GM23338 (cell line): ENCODE measurements at regions not wholly inside any gene's neighbourhood (a gene's known extent, or its start where the extent isn't known, plus 50 kb on each side); places are given as distances from the start of the nearest gene placed in this dataset.

ENCODE experiments used
- ATAC-seq: fragments of 200-7000 bp; cut with Tn5 transposase; 3 replicates; pipeline ENCODE4 v1.9.1; 2020
- DNase-seq: peaks from one replicate; pipeline ENCODE4 v3.0.0-alpha.2; 2015; ENCODE audit warnings: low spot score
- H2AFZ ChIP-seq: fragments of 200-600 bp; sonication (generic); 2 replicates; pipeline ENCODE4 v1.8.0; 2016; ENCODE audit warnings: antibody characterized with exemption, mild to moderate bottlenecking, moderate library complexity
- H3F3A ChIP-seq: fragments of 200-600 bp; sonication (generic); replicated peaks from 2 replicates; pipeline ENCODE4 v1.8.0; 2017; ENCODE audit warnings: antibody characterized with exemption, mixed run types, low read depth
- H3K27ac ChIP-seq: fragments of 200-600 bp; sonication (generic); 2 replicates; pipeline ENCODE4 v1.6.1; 2016; ENCODE audit warnings: low read depth
- H3K27me3 ChIP-seq: fragments of 200-600 bp; sonication (generic); 2 replicates; pipeline ENCODE4 v1.8.0; 2016; ENCODE audit warnings: mild to moderate bottlenecking, mixed run types, moderate library complexity; ENCODE audit not compliant: insufficient read depth
- H3K36me3 ChIP-seq: fragments of 200-600 bp; sonication (generic); 2 replicates; pipeline ENCODE4 v1.8.0; 2016; ENCODE audit warnings: mild to moderate bottlenecking; ENCODE audit not compliant: insufficient read depth
- H3K4me1 ChIP-seq: fragments of 200-600 bp; sonication (generic); 2 replicates; pipeline ENCODE4 v1.8.0; 2016; ENCODE audit warnings: mild to moderate bottlenecking, moderate library complexity; ENCODE audit not compliant: insufficient read depth
- H3K4me2 ChIP-seq: fragments of 200-600 bp; sonication (generic); 2 replicates; pipeline ENCODE4 v1.7.1; 2017; ENCODE audit warnings: mixed run types
- H3K4me3 ChIP-seq: fragments of 200-600 bp; sonication (generic); 2 replicates; pipeline ENCODE4 v1.6.1; 2016; ENCODE audit warnings: mixed run types
- H3K79me2 ChIP-seq: fragments of 200-600 bp; sonication (generic); replicated peaks from 2 replicates; pipeline ENCODE4 v1.8.0; 2017; ENCODE audit warnings: mild to moderate bottlenecking; ENCODE audit not compliant: insufficient read depth
- H3K9me2 ChIP-seq: fragments of 200-600 bp; sonication (generic); 2 replicates; pipeline ENCODE4 v1.8.0; 2017; ENCODE audit not compliant: insufficient read depth
- H4K20me1 ChIP-seq: fragments of 200-600 bp; sonication (generic); replicated peaks from 2 replicates; pipeline ENCODE4 v1.8.0; 2017; ENCODE audit warnings: mild to moderate bottlenecking; ENCODE audit not compliant: insufficient read depth
- H3K27ac Mint-ChIP-seq: 2 replicates; pipeline ENCODE4 v1.8.0; 2020; ENCODE audit warnings: inconsistent platforms, mild to moderate bottlenecking, moderate library complexity, mixed read lengths
- H3K27me3 Mint-ChIP-seq: 3 replicates; pipeline ENCODE4 v1.8.0; 2022; ENCODE audit warnings: low read depth, mild to moderate bottlenecking, moderate library complexity, mixed read lengths, inconsistent platforms; ENCODE audit not compliant: insufficient read depth, poor library complexity
- H3K36me3 Mint-ChIP-seq: 3 replicates; pipeline ENCODE4 v1.8.0; 2021; ENCODE audit warnings: low read depth, mild to moderate bottlenecking, inconsistent platforms, moderate library complexity, mixed read lengths
- H3K4me1 Mint-ChIP-seq: 3 replicates; pipeline ENCODE4 v1.8.0; 2020; ENCODE audit warnings: mild to moderate bottlenecking, inconsistent platforms, mixed read lengths
- H3K4me3 Mint-ChIP-seq: 3 replicates; pipeline ENCODE4 v1.8.0; 2021; ENCODE audit warnings: moderate library complexity, mild to moderate bottlenecking, inconsistent platforms, mixed read lengths
- H3K9me3 Mint-ChIP-seq: 3 replicates; pipeline ENCODE4 v1.8.0; 2020; ENCODE audit warnings: moderate library complexity, mild to moderate bottlenecking, inconsistent platforms, mixed read lengths
- CREB1 ChIP-seq: fragments of 250-450 bp; sonication (Bioruptor Pico); IDR thresholded peaks from 2 replicates; pipeline ENCODE4 v1.5.0; 2020; ENCODE audit warnings: low read depth, mild to moderate bottlenecking, moderate library complexity
- CTCF ChIP-seq, 2 experiments: fragments of 200-600 bp in 1 of 2; sonication (generic) in 1 of 2; conservative IDR thresholded peaks; 2 replicates each; pipeline versions ENCODE4 v1.5.1 to v1.6.1; 2016 to 2017; ENCODE audit warnings: antibody characterized with exemption in 2 of 2, low read depth in 2 of 2, mild to moderate bottlenecking in 2 of 2, moderate library complexity in 1 of 2
- ETS1 ChIP-seq: IDR thresholded peaks from 2 replicates; pipeline ENCODE4 v1.6.1; 2016; ENCODE audit warnings: antibody characterized with exemption
- EZH2 ChIP-seq: fragments of 200-600 bp; sonication (generic); IDR thresholded peaks from one replicate; pipeline ENCODE4 v1.8.0; 2017; ENCODE audit warnings: antibody characterized with exemption, mild to moderate bottlenecking, low read depth; ENCODE audit not compliant: unreplicated experiment
- EZH2phosphoT487 ChIP-seq: fragments of 200-600 bp; sonication (generic); IDR thresholded peaks from one replicate; pipeline ENCODE4 v1.8.1; 2018; ENCODE audit warnings: antibody characterized with exemption; ENCODE audit not compliant: unreplicated experiment
- JUNB ChIP-seq: IDR thresholded peaks from one replicate; pipeline ENCODE4 v1.6.1; 2016; ENCODE audit warnings: antibody characterized with exemption; ENCODE audit not compliant: unreplicated experiment
- NANOG ChIP-seq: IDR thresholded peaks from 2 replicates; pipeline ENCODE4 v1.6.1; 2016; ENCODE audit warnings: antibody characterized with exemption, borderline replicate concordance
- POLR2AphosphoS5 ChIP-seq: IDR thresholded peaks from 2 replicates; pipeline ENCODE4 v1.6.1; 2016; ENCODE audit warnings: antibody characterized with exemption, low read depth
- REST ChIP-seq: IDR thresholded peaks from one replicate; pipeline ENCODE4 v1.6.1; 2018; ENCODE audit warnings: antibody characterized with exemption; ENCODE audit not compliant: unreplicated experiment
- ZNF331 ChIP-seq: fragments of 250-450 bp; sonication (Bioruptor Pico); IDR thresholded peaks from 2 replicates; pipeline ENCODE4 v1.5.0; 2020; ENCODE audit warnings: low read depth, mild to moderate bottlenecking, moderate library complexity

GRCh38 chrX:125680366-125680765 lies 360.7 kb downstream of the TEX13C start (continued):
- TF ChIP-seq REST (no peak), ZNF331 (no peak), NANOG (no peak), POLR2AphosphoS5 (no peak), JUNB (no peak), EZH2 (no peak), ETS1 (no peak)

GRCh38 chrX:125681058-125681457 lies 361.4 kb downstream of the TEX13C start:
- H3K4me1 ChIP-seq, result no peaks in the 10 kb centered on the region
- no peaks in the 10 kb centered on the region for H3K9me2 ChIP-seq
- Mint-ChIP-seq H3K4me3 (no peak overlapping the region), H3K9me3 (peaks cover 6% of the 10 kb centered on the region; the same call in 2 of the 3 replicates), H3K27me3 (no peaks in the 10 kb centered on the region), H3K36me3 (peaks cover 8% of the 10 kb centered on the region; the same call in 2 of the 3 replicates), H3K27ac (no peak overlapping the region), H3K4me1 (peaks cover 5% of the 10 kb centered on the region; the same call in 2 of the 3 replicates)
- no peaks in the 10 kb centered on the region for H3F3A ChIP-seq
- ATAC-seq (no peak), DNase-seq (no peak)
- no peak overlapping the region for H2AFZ ChIP-seq
- H3K79me2 ChIP-seq, result no peaks in the 10 kb centered on the region
- no peak overlapping the region for H3K4me3 ChIP-seq
- no peaks in the 10 kb centered on the region for H4K20me1 ChIP-seq
- TF ChIP-seq CTCF (conservative IDR thresholded peaks at IDR 0.05; ENCODE audit: low read depth in 2 of 2) (no peak), CREB1 (CRISPR knock-in tag) (no peak), REST (no peak), EZH2 (no peak), NANOG (no peak), POLR2AphosphoS5 (no peak), ZNF331 (no peak), EZH2phosphoT487 (no peak), ETS1 (no peak)
- H3K4me2 ChIP-seq, result no peak overlapping the region
- no peaks in the 10 kb centered on the region for H3K27me3 ChIP-seq
- no peak overlapping the region for H3K27ac ChIP-seq
- no peaks in the 10 kb centered on the region for H3K36me3 ChIP-seq
